Transverse colon (tissue), 3 donors: ENCODE measurements at regions not wholly inside any gene's neighbourhood (a gene's known extent, or its start where the extent isn't known, plus 50 kb on each side); places are given as distances from the start of the nearest gene placed in this dataset.

ENCODE experiments used
- EP300 ChIP-seq: sonication (generic); formaldehyde crosslinking; IDR thresholded peaks from one replicate; pipeline ENCODE4 v1.6.1; 2017; ENCODE audit warnings: antibody characterized with exemption, low read depth
- POLR2AphosphoS5 ChIP-seq, 3 donors: sonication (generic); formaldehyde crosslinking; IDR thresholded peaks; one replicate each; pipeline ENCODE4 v1.6.1; 2016; ENCODE audit warnings: antibody characterized with exemption in 3 of 3

DNA sequence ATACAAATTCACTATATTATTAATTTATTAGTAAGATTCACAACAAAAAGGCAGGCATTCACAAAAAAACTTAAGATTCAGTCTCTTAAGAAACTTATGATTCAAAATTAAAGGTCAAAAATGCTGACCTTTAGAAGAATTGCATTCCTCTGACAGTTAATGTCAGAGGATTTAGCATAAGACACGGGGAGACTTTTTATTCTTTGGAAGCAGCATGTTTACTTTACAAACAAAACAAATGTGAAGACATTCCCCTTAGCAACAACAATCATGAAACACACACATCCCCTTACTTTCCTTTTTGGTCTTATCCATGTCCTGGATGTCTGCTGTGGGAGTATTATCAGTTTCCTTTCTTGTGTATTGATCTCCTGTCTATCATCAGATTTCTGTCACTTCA lies 117.1 kb downstream of the RAD51AP2 start:
- TF ChIP-seq POLR2AphosphoS5 (IDR thresholded peaks at IDR 0.05) = no peak
- TF ChIP-seq EP300 = no peak
